ENCODE measurements at regions not wholly inside any gene's neighbourhood (a gene's known extent, or its start where the extent isn't known, plus 50 kb on each side); places are given as distances from the start of the nearest gene placed in this dataset.

DNA sequence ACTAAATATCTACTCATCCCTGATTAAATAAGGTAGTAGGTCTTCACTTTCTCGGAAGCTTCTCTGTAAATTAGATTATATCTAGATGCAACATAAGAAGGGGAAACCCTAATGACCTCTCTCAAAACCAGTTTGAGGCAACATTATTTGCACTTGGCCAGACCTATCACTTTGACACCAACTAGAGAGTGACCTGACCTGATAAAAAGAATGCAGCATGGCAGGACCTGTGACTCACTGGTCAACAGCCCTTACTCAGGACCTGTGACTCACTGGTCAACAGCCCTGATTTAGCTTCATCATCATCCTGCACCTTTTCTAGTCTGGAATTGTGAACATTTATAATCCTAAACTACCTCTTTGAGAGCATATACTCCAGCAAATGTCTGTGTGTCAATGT lies 1957.7 kb upstream of the CELF4 start:
- no peak for DNase-seq (ENCODE audit: low spot score)
- TF ChIP-seq, protein P1, sequence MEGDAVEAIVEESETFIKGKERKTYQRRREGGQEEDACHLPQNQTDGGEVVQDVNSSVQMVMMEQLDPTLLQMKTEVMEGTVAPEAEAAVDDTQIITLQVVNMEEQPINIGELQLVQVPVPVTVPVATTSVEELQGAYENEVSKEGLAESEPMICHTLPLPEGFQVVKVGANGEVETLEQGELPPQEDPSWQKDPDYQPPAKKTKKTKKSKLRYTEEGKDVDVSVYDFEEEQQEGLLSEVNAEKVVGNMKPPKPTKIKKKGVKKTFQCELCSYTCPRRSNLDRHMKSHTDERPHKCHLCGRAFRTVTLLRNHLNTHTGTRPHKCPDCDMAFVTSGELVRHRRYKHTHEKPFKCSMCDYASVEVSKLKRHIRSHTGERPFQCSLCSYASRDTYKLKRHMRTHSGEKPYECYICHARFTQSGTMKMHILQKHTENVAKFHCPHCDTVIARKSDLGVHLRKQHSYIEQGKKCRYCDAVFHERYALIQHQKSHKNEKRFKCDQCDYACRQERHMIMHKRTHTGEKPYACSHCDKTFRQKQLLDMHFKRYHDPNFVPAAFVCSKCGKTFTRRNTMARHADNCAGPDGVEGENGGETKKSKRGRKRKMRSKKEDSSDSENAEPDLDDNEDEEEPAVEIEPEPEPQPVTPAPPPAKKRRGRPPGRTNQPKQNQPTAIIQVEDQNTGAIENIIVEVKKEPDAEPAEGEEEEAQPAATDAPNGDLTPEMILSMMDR (IDR thresholded peaks at IDR 0.05; ENCODE audit: extremely low read depth, insufficient read depth, missing control alignments) = no peak
- in situ Hi-C loops (cut with MboI; ENCODE audit: low pct_unique_long_range_greater_than_20kb, low sequenced_read_pairs, unreplicated experiment) = no loop called here

DNA sequence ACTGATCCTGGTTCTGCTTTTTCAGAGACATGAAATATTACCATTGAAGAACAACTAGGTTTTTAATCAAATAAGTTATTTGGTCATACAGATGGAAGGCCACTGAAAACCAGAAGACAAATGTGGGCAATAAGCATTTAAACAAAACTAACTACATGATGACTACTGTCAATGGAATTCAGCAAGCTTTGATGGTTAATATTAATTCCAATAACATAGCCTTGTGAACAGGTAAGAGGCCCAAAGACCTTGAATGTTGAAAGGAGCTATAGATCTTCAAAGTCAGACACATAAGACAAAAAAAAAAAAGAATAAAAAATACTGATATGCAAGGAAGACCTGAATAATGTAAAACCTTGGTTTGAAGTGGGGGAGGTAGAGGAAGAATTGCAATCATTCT lies 1955.6 kb upstream of the CELF4 start:
- in situ Hi-C loops (cut with MboI; ENCODE audit: low pct_unique_long_range_greater_than_20kb, low sequenced_read_pairs, unreplicated experiment) = no loop called here
- DNase-seq (ENCODE audit: low spot score) = no peak
- TF ChIP-seq, protein P1 (IDR thresholded peaks at IDR 0.05; ENCODE audit: extremely low read depth, insufficient read depth, missing control alignments) = no peak

DNA sequence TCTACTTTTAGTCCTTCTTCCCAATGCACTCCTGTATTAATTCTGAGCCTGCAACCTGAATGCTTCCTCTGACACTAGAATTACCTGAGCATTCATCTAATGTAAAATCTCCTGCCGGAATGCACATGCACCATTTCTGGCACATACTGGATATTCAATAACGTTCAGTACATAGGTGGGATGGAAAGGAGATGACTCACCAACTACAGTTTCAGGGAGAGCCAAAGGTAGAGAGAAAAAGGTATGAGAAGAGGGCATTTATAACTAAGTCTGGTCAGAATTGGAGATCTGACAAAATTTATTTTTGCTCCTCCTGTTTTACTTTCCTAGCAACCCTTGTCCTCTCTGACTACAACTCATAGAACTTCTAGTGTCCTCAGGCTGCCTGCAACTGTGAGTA lies 1954.1 kb upstream of the CELF4 start:
- TF ChIP-seq, protein P1 (IDR thresholded peaks at IDR 0.05; ENCODE audit: extremely low read depth, insufficient read depth, missing control alignments) = no peak
- no peak for DNase-seq (ENCODE audit: low spot score)
- in situ Hi-C loops (cut with MboI; ENCODE audit: low pct_unique_long_range_greater_than_20kb, low sequenced_read_pairs, unreplicated experiment) = no loop called here

DNA sequence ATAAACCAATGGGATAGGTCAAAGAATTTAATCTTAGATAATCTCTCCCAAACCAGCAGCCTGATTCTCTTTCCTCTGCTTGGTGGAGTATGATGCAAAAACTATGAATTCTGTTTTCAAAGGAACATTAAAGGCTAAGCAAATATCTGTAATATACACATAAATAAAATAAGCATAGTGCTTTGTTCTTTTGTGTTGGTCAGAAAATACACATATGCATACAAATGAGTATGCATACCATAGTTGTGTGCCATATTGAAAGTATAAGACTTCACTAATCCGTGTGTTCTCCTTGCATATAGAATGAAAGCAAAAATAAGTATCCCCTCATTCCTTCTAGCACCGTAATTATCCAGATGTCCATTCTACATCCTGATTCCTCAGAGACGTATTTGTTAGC lies 1949.7 kb upstream of the CELF4 start:
- TF ChIP-seq, protein P1 (IDR thresholded peaks at IDR 0.05; ENCODE audit: extremely low read depth, insufficient read depth, missing control alignments) = no peak
- in situ Hi-C loops (cut with MboI; ENCODE audit: low pct_unique_long_range_greater_than_20kb, low sequenced_read_pairs, unreplicated experiment) = no loop called here

DNA sequence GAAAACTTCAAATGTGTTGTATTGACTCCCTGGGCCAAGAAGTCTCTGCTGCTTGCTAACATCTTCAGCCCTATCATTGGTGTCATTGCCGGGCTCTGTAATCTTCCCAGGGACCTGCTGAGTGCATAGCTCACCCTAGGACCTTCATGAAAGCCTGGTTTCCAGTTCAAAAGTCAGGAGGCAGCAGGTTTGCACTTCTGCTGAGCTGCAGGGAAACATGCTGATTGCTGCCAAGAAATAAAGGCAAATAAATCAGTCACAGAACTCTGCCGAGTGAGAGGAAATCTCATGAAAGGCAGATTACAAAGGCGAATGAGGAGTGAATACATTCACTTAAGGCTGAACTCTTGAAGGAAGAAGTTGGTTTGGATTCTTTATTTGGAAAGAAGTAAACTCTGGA lies 1947.6 kb upstream of the CELF4 start:
- DNase-seq (ENCODE audit: low spot score) = no peak
- TF ChIP-seq, protein P1 (IDR thresholded peaks at IDR 0.05; ENCODE audit: extremely low read depth, insufficient read depth, missing control alignments) = no peak
- in situ Hi-C loops (cut with MboI; ENCODE audit: low pct_unique_long_range_greater_than_20kb, low sequenced_read_pairs, unreplicated experiment) = no loop called here

More for the DNA sequence above, 1949.7 kb upstream of the CELF4 start:
- no peak for DNase-seq (ENCODE audit: low spot score)

DNA sequence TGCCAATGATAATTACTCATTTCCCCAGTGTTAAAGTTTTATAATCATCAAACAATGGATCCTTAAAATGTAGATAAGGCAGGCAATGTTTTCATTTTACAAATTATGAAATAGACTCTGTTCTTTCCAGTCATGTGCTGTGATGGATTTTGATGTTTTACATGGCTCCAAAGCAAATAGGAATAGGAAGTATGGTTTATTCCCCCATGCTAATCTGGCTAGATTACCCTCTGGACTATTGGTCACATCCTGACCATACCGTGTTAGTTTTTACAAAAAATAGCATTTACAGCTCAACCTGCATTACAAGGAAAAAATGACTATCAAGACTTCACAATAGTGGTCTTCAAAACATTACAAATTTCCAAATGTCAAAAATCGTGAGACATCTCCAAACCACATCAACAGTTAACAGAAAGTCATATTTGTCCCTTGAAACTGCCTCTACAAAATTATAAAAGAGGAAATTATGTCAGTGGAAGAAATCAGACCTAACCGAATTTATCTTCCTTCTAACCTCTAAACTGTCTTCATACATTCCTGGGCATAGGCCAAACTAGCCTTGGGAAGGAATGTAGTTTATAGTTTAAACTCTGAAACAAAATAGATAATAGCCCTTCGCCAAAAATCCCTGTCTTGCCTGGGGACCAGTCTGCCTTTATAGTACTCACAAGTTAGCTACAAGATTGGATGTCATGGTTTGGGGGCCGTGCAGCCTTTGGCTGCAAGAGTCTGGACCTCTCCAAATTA lies 1941.2 kb upstream of the CELF4 start:
- DNase-seq (ENCODE audit: low spot score) = no peak
- TF ChIP-seq, protein P1 (IDR thresholded peaks at IDR 0.05; ENCODE audit: extremely low read depth, insufficient read depth, missing control alignments) = no peak
- in situ Hi-C loops (cut with MboI; ENCODE audit: low pct_unique_long_range_greater_than_20kb, low sequenced_read_pairs, unreplicated experiment) = no loop called here
